ENCODE measurements at regions not wholly inside any gene's neighbourhood (a gene's known extent, or its start where the extent isn't known, plus 50 kb on each side); places are given as distances from the start of the nearest gene placed in this dataset.

- Mint-ChIP-seq H3K4me1 (peaks cover 37% of the 10 kb centered on the region), H3K4me3 (no peak overlapping the region), H3K27me3 (ENCODE audit: low read depth) (no peaks in the 10 kb centered on the region), H3K27ac (peak overlapping the region; percentile 27), H3K9me3 (no peaks in the 10 kb centered on the region), H3K36me3 (no peaks in the 10 kb centered on the region)
- no peak for DNase-seq (ENCODE audit: low spot score in 2 of 2, unreplicated experiment in 2 of 2)
- TF ChIP-seq CTCF (IDR thresholded peaks at IDR 0.05; ENCODE audit: unreplicated experiment), result no peak
These were observed 560.6 kb downstream of the PRR16 start for GRCh38 chr5:121024416-121025311.

GRCh38 chr5:121025671-121026070 is 561.6 kb downstream of the PRR16 start:
- Mint-ChIP-seq H3K27ac (peak overlapping the region; percentile 26), H3K4me3 (no peak overlapping the region), H3K4me1 (peaks cover 34% of the 10 kb centered on the region), H3K27me3 (ENCODE audit: low read depth) (no peaks in the 10 kb centered on the region), H3K9me3 (no peaks in the 10 kb centered on the region), H3K36me3 (no peaks in the 10 kb centered on the region)
- DNase-seq (ENCODE audit: low spot score in 2 of 2, unreplicated experiment in 2 of 2), result no peak
- no peak for TF ChIP-seq CTCF (IDR thresholded peaks at IDR 0.05; ENCODE audit: unreplicated experiment)

- H3K27ac Mint-ChIP-seq, result no peak overlapping the region
- H3K9me3 Mint-ChIP-seq, result no peaks in the 10 kb centered on the region
- H3K36me3 Mint-ChIP-seq, result no peaks in the 10 kb centered on the region
- no peak for DNase-seq (ENCODE audit: low spot score in 2 of 2, unreplicated experiment in 2 of 2)
- H3K4me1 Mint-ChIP-seq, result peaks cover 31% of the 10 kb centered on the region
- no peaks in the 10 kb centered on the region for H3K27me3 Mint-ChIP-seq (ENCODE audit: low read depth)
- TF ChIP-seq CTCF (IDR thresholded peaks at IDR 0.05; ENCODE audit: unreplicated experiment), result no peak
- no peak overlapping the region for H3K4me3 Mint-ChIP-seq
These were observed 563.5 kb downstream of the PRR16 start for GRCh38 chr5:121027636-121028035.

GRCh38 chr5:121029536-121030245 is 565.6 kb downstream of the PRR16 start:
- H3K36me3 Mint-ChIP-seq, result no peaks in the 10 kb centered on the region
- no peaks in the 10 kb centered on the region for H3K27me3 Mint-ChIP-seq (ENCODE audit: low read depth)
- no peaks in the 10 kb centered on the region for H3K9me3 Mint-ChIP-seq
- no peak for DNase-seq (ENCODE audit: low spot score in 2 of 2, unreplicated experiment in 2 of 2)
- H3K4me1 Mint-ChIP-seq, result peaks cover 29% of the 10 kb centered on the region
- no peak overlapping the region for H3K4me3 Mint-ChIP-seq
- no peak for TF ChIP-seq CTCF (IDR thresholded peaks at IDR 0.05; ENCODE audit: unreplicated experiment)
- H3K27ac Mint-ChIP-seq, result no peak overlapping the region

- Mint-ChIP-seq H3K27ac (peak overlapping the region; percentile 3), H3K36me3 (no peaks in the 10 kb centered on the region), H3K4me1 (peaks cover 19% of the 10 kb centered on the region), H3K9me3 (no peaks in the 10 kb centered on the region), H3K4me3 (no peak overlapping the region), H3K27me3 (ENCODE audit: low read depth) (no peaks in the 10 kb centered on the region)
- DNase-seq (ENCODE audit: low spot score in 2 of 2, unreplicated experiment in 2 of 2), result no peak
- TF ChIP-seq CTCF (IDR thresholded peaks at IDR 0.05; ENCODE audit: unreplicated experiment), result no peak
These were observed 567.4 kb downstream of the PRR16 start for GRCh38 chr5:121031491-121031890.

Measured in mesothelial cell of epicardium (in vitro differentiated cells).